HL-60 (cell line): ENCODE measurements at regions not wholly inside any gene's neighbourhood (a gene's known extent, or its start where the extent isn't known, plus 50 kb on each side); places are given as distances from the start of the nearest gene placed in this dataset.

Experiments used
- DNase-seq, 2 experiments: peaks; one replicate each; pipeline ENCODE4 v3.0.0-alpha.2; 2010 to 2020; ENCODE audit warnings: low read depth in 1 of 2, low spot score in 1 of 2
- H3K27ac ChIP-seq: fragments of 250-450 bp; sonication (Bioruptor Pico); replicated peaks from 2 replicates; pipeline ENCODE4 v1.5.1; 2020; ENCODE audit warnings: mild to moderate bottlenecking, moderate library complexity
- H3K27me3 ChIP-seq: fragments of 250-450 bp; sonication (Bioruptor Pico); 2 replicates; pipeline ENCODE4 v1.5.1; 2021; ENCODE audit warnings: mild to moderate bottlenecking, moderate library complexity; ENCODE audit not compliant: insufficient read depth, poor library complexity, severe bottlenecking
- H3K4me3 ChIP-seq: replicated peaks from 2 replicates; pipeline ENCODE4 v1.5.1; 2011; ENCODE audit warnings: mild to moderate bottlenecking, control low read depth, low read length; ENCODE audit not compliant: insufficient read depth
- CTCF ChIP-seq: IDR thresholded peaks from one replicate; pipeline ENCODE4 v1.5.1; 2011; ENCODE audit warnings: low read length, control low read depth, inconsistent platforms; ENCODE audit not compliant: insufficient read depth
- GABPA ChIP-seq: IDR thresholded peaks from 2 replicates; pipeline ENCODE4 v1.6.1; 2012; ENCODE audit warnings: low read depth
- POLR2AphosphoS5 ChIP-seq: IDR thresholded peaks from 2 replicates; pipeline ENCODE4 v1.6.1; 2012; ENCODE audit warnings: low read depth
- REST ChIP-seq: IDR thresholded peaks from 2 replicates; pipeline ENCODE4 v1.6.1; 2012; ENCODE audit warnings: low read depth; ENCODE audit not compliant: insufficient replicate concordance
- SPI1 ChIP-seq: IDR thresholded peaks from 2 replicates; pipeline ENCODE4 v1.6.1; 2012; ENCODE audit warnings: low read depth, mild to moderate bottlenecking, borderline replicate concordance

- Histone ChIP-seq H3K27me3 (no peaks in the 10 kb centered on the region), H3K4me3 (no peak overlapping the region)
- TF ChIP-seq POLR2AphosphoS5 (no peak), GABPA (no peak), CTCF (no peak), REST (no peak), SPI1 (no peak)
These were observed 160.6 kb upstream of the BDNF start for GRCh38 chr11:27860811-27861210.

GRCh38 chr11:27858866-27859265 is 158.6 kb upstream of the BDNF start:
- no peak for DNase-seq
- Histone ChIP-seq H3K4me3 (no peak overlapping the region), H3K27ac (no peak overlapping the region)

More at GRCh38 chr11:27860811-27861210, 160.6 kb upstream of the BDNF start:
- H3K27ac ChIP-seq: no peak overlapping the region
- DNase-seq: no peak

GRCh38 chr11:27857588-27857987 is 157.3 kb upstream of the BDNF start:
- no peak for TF ChIP-seq REST
- TF ChIP-seq POLR2AphosphoS5: no peak
- TF ChIP-seq CTCF: no peak
- TF ChIP-seq GABPA: no peak
- no peak for TF ChIP-seq SPI1
- DNase-seq: no peak
- H3K4me3 ChIP-seq: no peak overlapping the region
- H3K27ac ChIP-seq: no peak overlapping the region
- no peaks in the 10 kb centered on the region for H3K27me3 ChIP-seq

More at GRCh38 chr11:27858866-27859265, 158.6 kb upstream of the BDNF start:
- no peaks in the 10 kb centered on the region for H3K27me3 ChIP-seq
- no peak for TF ChIP-seq GABPA
- no peak for TF ChIP-seq CTCF
- TF ChIP-seq POLR2AphosphoS5: no peak
- no peak for TF ChIP-seq REST
- TF ChIP-seq SPI1: no peak
